OCI-LY1 (cell line): ENCODE measurements at regions not wholly inside any gene's neighbourhood (a gene's known extent, or its start where the extent isn't known, plus 50 kb on each side); places are given as distances from the start of the nearest gene placed in this dataset.

ENCODE experiments used
- H2AFZ ChIP-seq: fragments of 200-600 bp; sonication (generic), shearing (Covaris generic); 2 replicates; pipeline ENCODE4 v1.6.0; 2014; ENCODE audit warnings: antibody characterized with exemption, mild to moderate bottlenecking, low read length
- H3F3A ChIP-seq: fragments of 200-600 bp; sonication (generic), shearing (Covaris generic); 2 replicates; pipeline ENCODE4 v1.6.0; 2014; ENCODE audit warnings: mild to moderate bottlenecking, antibody characterized with exemption, low read length, moderate library complexity; ENCODE audit not compliant: insufficient read depth
- H3K27ac ChIP-seq: fragments of 200-600 bp; sonication (generic); 2 replicates; pipeline ENCODE4 v1.5.1; 2014; ENCODE audit warnings: low read length, mixed run types, mild to moderate bottlenecking, low read depth; ENCODE audit not compliant: poor library complexity, severe bottlenecking
- H3K27me3 ChIP-seq: fragments of 200-600 bp; sonication (generic); 2 replicates; pipeline ENCODE4 v1.6.0; 2014; ENCODE audit warnings: antibody characterized with exemption, mild to moderate bottlenecking, low read length, moderate library complexity; ENCODE audit not compliant: insufficient read depth
- H3K36me3 ChIP-seq: fragments of 200-600 bp; sonication (generic); 2 replicates; pipeline ENCODE4 v1.6.1; 2014; ENCODE audit warnings: mild to moderate bottlenecking, antibody characterized with exemption, low read length, moderate library complexity, mixed read lengths; ENCODE audit not compliant: insufficient read depth
- H3K4me1 ChIP-seq: fragments of 200-600 bp; sonication (generic); 2 replicates; pipeline ENCODE4 v1.5.1; 2014; ENCODE audit warnings: mild to moderate bottlenecking, low read length, moderate library complexity; ENCODE audit not compliant: insufficient read depth, severe bottlenecking
- H3K4me2 ChIP-seq: fragments of 200-600 bp; sonication (generic), shearing (Covaris generic); 2 replicates; pipeline ENCODE4 v1.6.1; 2014; ENCODE audit warnings: low read length
- H3K4me3 ChIP-seq: fragments of 200-600 bp; sonication (generic); 2 replicates; pipeline ENCODE4 v1.5.1; 2014; ENCODE audit warnings: low read length, low read depth, mild to moderate bottlenecking, mixed read lengths; ENCODE audit not compliant: poor library complexity, severe bottlenecking
- H3K79me2 ChIP-seq: fragments of 200-600 bp; shearing (Covaris generic); 2 replicates; pipeline ENCODE4 v1.6.1; 2016; ENCODE audit warnings: mixed run types, low read length, mixed read lengths; ENCODE audit not compliant: insufficient read depth
- H3K9ac ChIP-seq: fragments of 200-600 bp; sonication (generic), shearing (Covaris generic); 2 replicates; pipeline ENCODE4 v1.6.1; 2014; ENCODE audit warnings: mild to moderate bottlenecking, low read length, mixed read lengths
- H3K9me2 ChIP-seq: fragments of 200-600 bp; sonication (generic), shearing (Covaris generic); 2 replicates; pipeline ENCODE4 v1.6.1; 2014; ENCODE audit warnings: low read depth, mild to moderate bottlenecking, low read length, mixed read lengths
- H3K9me3 ChIP-seq: fragments of 200-600 bp; shearing (Covaris generic); 2 replicates; pipeline ENCODE4 v1.6.1; 2014; ENCODE audit warnings: low read length, mixed read lengths
- H4K20me1 ChIP-seq: fragments of 200-600 bp; sonication (generic), shearing (Covaris generic); 2 replicates; pipeline ENCODE4 v1.6.0; 2016; ENCODE audit warnings: mild to moderate bottlenecking, low read length; ENCODE audit not compliant: insufficient read depth
- CTCF ChIP-seq: fragments of 200-600 bp; sonication (generic), shearing (Covaris generic); IDR thresholded peaks from 2 replicates; pipeline ENCODE4 v1.5.1; 2017; ENCODE audit warnings: mild to moderate bottlenecking, antibody characterized with exemption, low read length, moderate library complexity, mixed read lengths
- EZH2 ChIP-seq: fragments of 200-600 bp; sonication (generic), shearing (Covaris generic); IDR thresholded peaks from 2 replicates; pipeline ENCODE4 v1.8.0; 2017; ENCODE audit warnings: borderline replicate concordance, mixed run types, mild to moderate bottlenecking, antibody characterized with exemption, low read length, moderate library complexity, mixed read lengths

GRCh38 chr3:72112435-72112834 lies 327.5 kb upstream of the PROK2 start:
- Histone ChIP-seq H3K9ac (no peak overlapping the region), H3F3A (no peaks in the 10 kb centered on the region), H3K9me2 (no peaks in the 10 kb centered on the region), H4K20me1 (no peaks in the 10 kb centered on the region), H2AFZ (no peak overlapping the region), H3K4me2 (no peak overlapping the region), H3K27ac (no peak overlapping the region), H3K27me3 (no peaks in the 10 kb centered on the region), H3K9me3 (no peaks in the 10 kb centered on the region), H3K4me1 (no peaks in the 10 kb centered on the region), H3K4me3 (no peak overlapping the region), H3K79me2 (no peaks in the 10 kb centered on the region), H3K36me3 (no peaks in the 10 kb centered on the region)
- no peak for TF ChIP-seq CTCF
- TF ChIP-seq EZH2 = no peak

- Histone ChIP-seq H3K9ac (no peak overlapping the region), H3K4me1 (no peaks in the 10 kb centered on the region), H3K4me3 (no peak overlapping the region), H3K27ac (no peak overlapping the region), H3K9me3 (no peaks in the 10 kb centered on the region), H3K4me2 (no peak overlapping the region), H3K27me3 (no peaks in the 10 kb centered on the region), H4K20me1 (no peaks in the 10 kb centered on the region), H3K36me3 (no peaks in the 10 kb centered on the region), H3F3A (no peaks in the 10 kb centered on the region), H2AFZ (no peak overlapping the region), H3K79me2 (no peaks in the 10 kb centered on the region), H3K9me2 (no peaks in the 10 kb centered on the region)
- no peak for TF ChIP-seq CTCF
- TF ChIP-seq EZH2 = no peak
Observed at GRCh38 chr3:72111265-72112205, 326.6 kb upstream of the PROK2 start.

GRCh38 chr3:72109327-72110259 lies 324.6 kb upstream of the PROK2 start:
- no peak for TF ChIP-seq EZH2
- TF ChIP-seq CTCF = no peak
- no peaks in the 10 kb centered on the region for H3K4me1 ChIP-seq
- H3K27me3 ChIP-seq = no peaks in the 10 kb centered on the region
- no peaks in the 10 kb centered on the region for H3K9me3 ChIP-seq
- H3F3A ChIP-seq = no peaks in the 10 kb centered on the region
- H2AFZ ChIP-seq = no peak overlapping the region
- H3K9ac ChIP-seq = no peak overlapping the region
- no peak overlapping the region for H3K4me2 ChIP-seq
- no peak overlapping the region for H3K27ac ChIP-seq
- no peaks in the 10 kb centered on the region for H4K20me1 ChIP-seq
- H3K36me3 ChIP-seq = no peaks in the 10 kb centered on the region
- no peak overlapping the region for H3K4me3 ChIP-seq
- no peaks in the 10 kb centered on the region for H3K9me2 ChIP-seq
- H3K79me2 ChIP-seq = no peaks in the 10 kb centered on the region
